Calu3 (cell line): ENCODE measurements at regions not wholly inside any gene's neighbourhood (a gene's known extent, or its start where the extent isn't known, plus 50 kb on each side); places are given as distances from the start of the nearest gene placed in this dataset.

ENCODE experiments used
- BruUV-seq: library from RNA; stranded (reverse); fragments of 400-500 nt; replicated peaks from 2 replicates; lab custom pipeline; 2021; lab: Mats Ljungman, UMichigan
- CTCF ChIA-PET: fragments of 300-600 bp; sonication (Branson Sonifier 250); formaldehyde crosslinking; loops from one replicate; lab custom pipeline; 2022; ENCODE audit warnings: antibody characterized with exemption; lab: Charles Lee
- DNase-seq: peaks from one replicate; pipeline ENCODE4 v3.0.0; 2022
- H3K27ac Mint-ChIP-seq: one replicate; pipeline ENCODE4 v1.8.0; 2022; ENCODE audit warnings: mixed read lengths; ENCODE audit not compliant: unreplicated experiment
- H3K27me3 Mint-ChIP-seq: one replicate; pipeline ENCODE4 v1.8.0; 2022; ENCODE audit warnings: mixed read lengths; ENCODE audit not compliant: unreplicated experiment
- H3K36me3 Mint-ChIP-seq: one replicate; pipeline ENCODE4 v1.8.0; 2022; ENCODE audit warnings: mild to moderate bottlenecking, moderate library complexity, mixed read lengths; ENCODE audit not compliant: insufficient read depth, unreplicated experiment
- H3K4me1 Mint-ChIP-seq: one replicate; pipeline ENCODE4 v1.8.0; 2022; ENCODE audit warnings: mild to moderate bottlenecking, low read depth, mixed read lengths; ENCODE audit not compliant: unreplicated experiment
- H3K4me3 Mint-ChIP-seq: one replicate; pipeline ENCODE4 v1.8.0; 2022; ENCODE audit warnings: mild to moderate bottlenecking, low read depth, moderate library complexity, mixed read lengths; ENCODE audit not compliant: unreplicated experiment
- H3K9me3 Mint-ChIP-seq: one replicate; pipeline ENCODE4 v1.8.0; 2022; ENCODE audit warnings: low read depth, mixed read lengths; ENCODE audit not compliant: unreplicated experiment
- CTCF ChIP-seq: fragments of 200-600 bp; IDR thresholded peaks from one replicate; pipeline ENCODE4 v1.8.0; 2022; ENCODE audit warnings: antibody characterized with exemption; ENCODE audit not compliant: unreplicated experiment
- intact Hi-C: fragments of 100-400 bp; cut with micrococcal nuclease; formaldehyde crosslinking; loops from one replicate; pipeline ENCODE4 v1.10.0; 2022; ENCODE audit not compliant: unreplicated experiment

DNA sequence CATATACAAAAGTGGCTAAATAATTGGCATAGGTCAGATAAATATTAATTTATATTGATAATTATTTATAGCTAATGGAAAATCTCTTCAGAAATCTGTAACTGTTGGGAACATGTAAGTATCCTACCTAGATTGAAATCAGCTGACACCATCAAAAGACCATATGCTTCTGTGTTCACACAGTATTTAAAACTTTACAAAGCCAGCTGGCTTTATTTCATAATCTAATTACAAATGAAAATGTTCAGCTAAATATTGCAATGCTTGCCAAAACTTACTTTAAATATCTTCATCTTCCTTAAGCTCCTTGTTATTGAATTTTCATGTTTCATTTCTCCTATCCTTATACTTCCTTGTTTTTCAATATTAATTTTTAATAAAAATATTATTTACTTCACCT lies 190.9 kb upstream of the DOK6 start:
- no peaks in the 10 kb centered on the region for H3K4me1 Mint-ChIP-seq
- peaks cover 5% of the 10 kb centered on the region for H3K9me3 Mint-ChIP-seq
- no peak for TF ChIP-seq CTCF
- no peak for DNase-seq
- CTCF ChIA-PET: no interaction called here
- BruUV-seq: no TSS peak
- no peaks in the 10 kb centered on the region for H3K27me3 Mint-ChIP-seq
- H3K27ac Mint-ChIP-seq: no peak overlapping the region
- no peak overlapping the region for H3K4me3 Mint-ChIP-seq
- intact Hi-C loops: no loop called here
- no peaks in the 10 kb centered on the region for H3K36me3 Mint-ChIP-seq

DNA sequence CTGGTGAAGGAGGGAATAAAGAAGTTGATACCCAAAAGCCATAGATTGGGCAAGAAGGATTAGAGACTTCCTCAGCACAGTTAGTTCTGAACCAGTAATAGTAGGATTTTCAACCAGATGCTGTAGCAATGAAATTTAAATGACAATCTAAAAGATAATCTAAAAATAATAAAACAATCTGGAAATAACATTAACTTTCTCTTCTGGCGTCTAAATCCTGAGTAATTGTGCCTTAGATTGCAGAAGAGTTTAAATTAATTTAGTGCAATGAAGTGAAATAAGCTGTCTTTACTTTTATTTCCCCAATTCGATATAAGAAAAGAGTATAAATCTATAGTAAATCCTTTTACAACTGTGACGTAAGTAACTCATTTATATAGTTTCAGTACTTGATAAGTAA lies 186.8 kb upstream of the DOK6 start:
- Mint-ChIP-seq H3K27me3 (no peaks in the 10 kb centered on the region), H3K9me3 (peaks cover 5% of the 10 kb centered on the region), H3K4me1 (no peaks in the 10 kb centered on the region), H3K27ac (no peak overlapping the region), H3K36me3 (no peaks in the 10 kb centered on the region), H3K4me3 (no peak overlapping the region)
- no peak for TF ChIP-seq CTCF
- intact Hi-C loops: no loop called here
- CTCF ChIA-PET: interaction anchor here (0.6 kb wide), 1 partner anchor 14 kb away, joined by 3 read pairs; no protein-coding TSS in a partner anchor
- BruUV-seq: no TSS peak
- DNase-seq: no peak

GRCh38 chr18:69215161-69215560 lies 185.5 kb upstream of the DOK6 start:
- Mint-ChIP-seq H3K4me3 (no peak overlapping the region), H3K27me3 (no peaks in the 10 kb centered on the region), H3K36me3 (no peaks in the 10 kb centered on the region), H3K27ac (no peak overlapping the region), H3K9me3 (peaks cover 5% of the 10 kb centered on the region), H3K4me1 (no peaks in the 10 kb centered on the region)
- DNase-seq: no peak
- no TSS peak for BruUV-seq
- TF ChIP-seq CTCF: no peak
- CTCF ChIA-PET: no interaction called here
- intact Hi-C loops: no loop called here

DNA sequence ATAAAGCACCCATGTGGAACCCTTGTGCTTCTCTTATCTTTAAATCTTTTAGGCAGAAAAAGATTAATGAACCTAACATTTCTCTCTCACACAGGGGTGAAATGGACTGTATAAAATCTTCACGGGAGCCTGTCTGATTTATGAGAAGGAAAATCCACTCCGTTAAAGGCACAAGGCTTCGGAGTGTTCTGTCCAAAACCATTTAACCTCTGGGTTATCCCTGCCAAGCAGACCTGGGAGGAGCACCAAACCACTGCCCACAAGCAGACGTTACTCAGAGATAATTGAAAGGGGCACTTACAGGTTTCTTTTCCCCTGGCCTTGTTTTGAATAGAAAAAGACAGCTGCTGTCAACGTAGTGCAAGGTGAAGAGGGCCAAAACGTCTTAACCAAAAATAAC lies 184.4 kb upstream of the DOK6 start:
- no peaks in the 10 kb centered on the region for H3K36me3 Mint-ChIP-seq
- no peak overlapping the region for H3K4me3 Mint-ChIP-seq
- TF ChIP-seq CTCF: no peak
- intact Hi-C loops: no loop called here
- no peaks in the 10 kb centered on the region for H3K4me1 Mint-ChIP-seq
- DNase-seq: no peak
- H3K27me3 Mint-ChIP-seq: no peaks in the 10 kb centered on the region
- BruUV-seq: no TSS peak
- no peak overlapping the region for H3K27ac Mint-ChIP-seq
- H3K9me3 Mint-ChIP-seq: peaks cover 4% of the 10 kb centered on the region
- CTCF ChIA-PET: no interaction called here
